Panc1 (cell line): ENCODE measurements at regions not wholly inside any gene's neighbourhood (a gene's known extent, or its start where the extent isn't known, plus 50 kb on each side); places are given as distances from the start of the nearest gene placed in this dataset.

ENCODE experiments used
- ATAC-seq: fragments of 200-7000 bp; cut with Tn5 transposase; 2 replicates; pipeline ENCODE4 v1.9.1; 2020; ENCODE audit warnings: mild to moderate bottlenecking, moderate library complexity
- BruUV-seq: library from RNA; stranded (reverse); fragments of 400-500 nt; replicated peaks from 2 replicates; lab custom pipeline; 2021; lab: Mats Ljungman, UMichigan
- CTCF ChIA-PET: fragments of 300-600 bp; sonication (Branson Sonifier 250); formaldehyde crosslinking; loops from one replicate; lab custom pipeline; 2022; ENCODE audit warnings: antibody characterized with exemption; lab: Charles Lee
- POLR2A ChIA-PET: fragments of 300-600 bp; sonication (Branson Sonifier 250); formaldehyde crosslinking; loops from one replicate; lab custom pipeline; 2022; ENCODE audit warnings: antibody characterized with exemption; lab: Charles Lee
- DNase-seq: peaks from one replicate; pipeline ENCODE4 v3.0.0-alpha.2; 2010; ENCODE audit warnings: low read depth, low spot score
- H3K27ac ChIP-seq: 2 replicates; pipeline ENCODE4 v1.5.1; 2011; ENCODE audit warnings: mild to moderate bottlenecking, low read length, inconsistent platforms
- H3K27me3 ChIP-seq: fragments of 200-500 bp; sonication (Bioruptor generic); 2 replicates; pipeline ENCODE4 v1.6.0; 2014; ENCODE audit warnings: low read length, inconsistent platforms; ENCODE audit not compliant: control insufficient read depth, insufficient read depth
- H3K36me3 ChIP-seq: fragments of 200-500 bp; sonication (Bioruptor generic); 2 replicates; pipeline ENCODE4 v1.5.1; 2014; ENCODE audit warnings: inconsistent platforms, mild to moderate bottlenecking, low read length, moderate library complexity; ENCODE audit not compliant: control insufficient read depth, insufficient read depth
- H3K4me1 ChIP-seq: 2 replicates; pipeline ENCODE4 v1.5.1; 2011; ENCODE audit warnings: inconsistent platforms, mild to moderate bottlenecking, low read length, moderate library complexity; ENCODE audit not compliant: control insufficient read depth, insufficient read depth
- H3K4me3 ChIP-seq, 2 experiments: 2 replicates each; pipeline ENCODE4 v1.5.1; 2011 to 2012; ENCODE audit warnings: low read depth in 2 of 2, low read length in 2 of 2, mild to moderate bottlenecking in 2 of 2, inconsistent platforms in 1 of 2, moderate library complexity in 1 of 2
- H3K9me3 ChIP-seq: fragments of 200-500 bp; sonication (Bioruptor generic); 2 replicates; pipeline ENCODE4 v1.5.1; 2014; ENCODE audit warnings: low read depth, mild to moderate bottlenecking, inconsistent platforms, low read length, moderate library complexity; ENCODE audit not compliant: control insufficient read depth, insufficient read depth
- POLR2AphosphoS5 ChIP-seq: IDR thresholded peaks from 2 replicates; pipeline ENCODE4 v1.6.1; 2012; ENCODE audit warnings: mild to moderate bottlenecking, low read depth, low read length, moderate library complexity
- SIN3A ChIP-seq: IDR thresholded peaks from 2 replicates; pipeline ENCODE4 v1.6.1; 2012; ENCODE audit warnings: low read depth, mild to moderate bottlenecking, low read length, moderate library complexity, borderline replicate concordance; ENCODE audit not compliant: insufficient read depth
- TCF7L2 ChIP-seq: IDR thresholded peaks from 2 replicates; pipeline ENCODE4 v1.6.1; 2011; ENCODE audit warnings: mild to moderate bottlenecking, low read depth, low read length, inconsistent platforms
- in situ Hi-C: cut with HindIII; loops from 2 replicates; pipeline ENCODE4 v1.10.0; 2016; ENCODE audit warnings: low sequenced_read_pairs, low pct_unique_long_range_greater_than_20kb
- intact Hi-C: fragments of 100-400 bp; cut with micrococcal nuclease; formaldehyde crosslinking; loops from one replicate; pipeline ENCODE4 v1.10.0; 2022; ENCODE audit not compliant: unreplicated experiment
- TF ChIP-seq, protein P1 (sequence below): fragments of 450-650 bp; IDR thresholded peaks from 2 replicates; pipeline ENCODE4 v1.5.1; 2017; ENCODE audit warnings: mild to moderate bottlenecking
- TF ChIP-seq, protein P2 (sequence below), 2 experiments: IDR thresholded peaks; 2 replicates each; pipeline ENCODE4 v1.6.1; 2011 to 2012; ENCODE audit warnings: low read depth in 2 of 2, control low read depth in 1 of 2, low read length in 1 of 2, mild to moderate bottlenecking in 1 of 2, moderate library complexity in 1 of 2; ENCODE audit not compliant: insufficient read depth in 1 of 2

DNA sequence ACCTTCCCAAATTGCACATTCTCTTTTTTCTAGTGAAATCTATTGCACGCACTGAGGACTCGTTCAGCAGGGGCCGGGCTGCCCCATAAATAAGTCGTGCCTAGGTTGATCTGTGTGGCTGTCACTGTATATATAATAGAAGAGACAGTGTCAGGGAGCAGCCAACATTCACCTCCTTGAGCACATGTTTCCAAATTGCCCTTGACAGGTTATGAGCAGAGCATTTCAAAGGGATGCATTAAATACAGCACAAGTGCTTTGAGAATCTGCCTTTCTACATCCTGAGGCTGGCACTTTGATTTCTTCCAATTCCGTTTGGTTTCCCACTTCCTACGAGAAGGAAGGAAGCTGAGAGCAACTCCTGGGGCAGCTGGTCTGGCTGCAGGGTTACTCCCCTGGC lies 291.2 kb downstream of the NPIPA8 start:
- POLR2A ChIA-PET, result no interaction called here

DNA sequence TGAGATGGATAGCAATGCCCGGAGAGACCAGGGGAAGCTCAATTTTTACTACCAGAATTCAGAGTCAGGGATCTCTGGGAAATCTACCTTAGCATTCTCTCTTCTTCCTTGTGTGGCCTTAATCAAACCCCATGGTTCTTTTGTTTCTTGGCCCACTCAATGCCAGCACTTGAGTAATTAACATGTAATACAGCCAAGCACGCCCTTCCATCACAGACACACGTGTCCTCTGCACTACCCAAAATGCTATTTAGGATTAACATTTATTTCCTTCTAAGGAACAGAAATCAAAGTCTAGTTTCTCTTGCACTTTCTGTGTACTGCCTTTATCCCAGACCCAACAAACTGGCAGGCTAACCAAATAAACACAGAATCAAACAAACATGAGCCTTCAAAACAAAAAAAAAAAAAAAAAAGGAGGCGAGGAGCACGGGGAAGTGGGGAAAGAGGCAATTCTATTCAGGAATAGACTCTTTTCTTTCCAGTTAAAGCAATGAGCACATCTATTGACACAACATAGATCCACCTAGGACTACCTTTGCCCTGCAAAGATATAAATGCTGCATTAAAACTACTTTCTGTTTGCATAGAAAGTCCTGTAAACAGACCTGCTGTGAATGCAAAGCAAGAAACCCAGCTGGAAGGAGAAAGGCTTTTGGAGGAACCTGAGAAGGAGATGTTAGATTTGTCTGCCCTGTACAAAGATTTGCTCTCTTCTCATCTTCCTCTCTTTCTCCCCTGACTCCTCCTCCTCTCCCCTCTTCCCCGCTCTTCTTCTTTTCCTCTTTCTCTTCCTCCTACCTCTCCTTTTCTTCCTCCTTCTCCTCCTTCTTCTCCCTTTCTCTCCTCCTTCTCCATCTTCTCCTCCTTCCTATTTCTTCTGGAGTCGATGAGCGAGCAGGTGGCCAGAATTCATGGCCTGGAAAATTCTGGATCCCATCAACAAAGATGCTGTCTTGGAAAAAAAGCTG lies 294.4 kb downstream of the NPIPA8 start:
- DNase-seq (no peak), ATAC-seq (no peak)
- TF ChIP-seq TCF7L2 (no peak), POLR2AphosphoS5 (no peak), SIN3A (no peak)
- TF ChIP-seq, protein P1, sequence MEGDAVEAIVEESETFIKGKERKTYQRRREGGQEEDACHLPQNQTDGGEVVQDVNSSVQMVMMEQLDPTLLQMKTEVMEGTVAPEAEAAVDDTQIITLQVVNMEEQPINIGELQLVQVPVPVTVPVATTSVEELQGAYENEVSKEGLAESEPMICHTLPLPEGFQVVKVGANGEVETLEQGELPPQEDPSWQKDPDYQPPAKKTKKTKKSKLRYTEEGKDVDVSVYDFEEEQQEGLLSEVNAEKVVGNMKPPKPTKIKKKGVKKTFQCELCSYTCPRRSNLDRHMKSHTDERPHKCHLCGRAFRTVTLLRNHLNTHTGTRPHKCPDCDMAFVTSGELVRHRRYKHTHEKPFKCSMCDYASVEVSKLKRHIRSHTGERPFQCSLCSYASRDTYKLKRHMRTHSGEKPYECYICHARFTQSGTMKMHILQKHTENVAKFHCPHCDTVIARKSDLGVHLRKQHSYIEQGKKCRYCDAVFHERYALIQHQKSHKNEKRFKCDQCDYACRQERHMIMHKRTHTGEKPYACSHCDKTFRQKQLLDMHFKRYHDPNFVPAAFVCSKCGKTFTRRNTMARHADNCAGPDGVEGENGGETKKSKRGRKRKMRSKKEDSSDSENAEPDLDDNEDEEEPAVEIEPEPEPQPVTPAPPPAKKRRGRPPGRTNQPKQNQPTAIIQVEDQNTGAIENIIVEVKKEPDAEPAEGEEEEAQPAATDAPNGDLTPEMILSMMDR, result no peak
- TF ChIP-seq, protein P2, sequence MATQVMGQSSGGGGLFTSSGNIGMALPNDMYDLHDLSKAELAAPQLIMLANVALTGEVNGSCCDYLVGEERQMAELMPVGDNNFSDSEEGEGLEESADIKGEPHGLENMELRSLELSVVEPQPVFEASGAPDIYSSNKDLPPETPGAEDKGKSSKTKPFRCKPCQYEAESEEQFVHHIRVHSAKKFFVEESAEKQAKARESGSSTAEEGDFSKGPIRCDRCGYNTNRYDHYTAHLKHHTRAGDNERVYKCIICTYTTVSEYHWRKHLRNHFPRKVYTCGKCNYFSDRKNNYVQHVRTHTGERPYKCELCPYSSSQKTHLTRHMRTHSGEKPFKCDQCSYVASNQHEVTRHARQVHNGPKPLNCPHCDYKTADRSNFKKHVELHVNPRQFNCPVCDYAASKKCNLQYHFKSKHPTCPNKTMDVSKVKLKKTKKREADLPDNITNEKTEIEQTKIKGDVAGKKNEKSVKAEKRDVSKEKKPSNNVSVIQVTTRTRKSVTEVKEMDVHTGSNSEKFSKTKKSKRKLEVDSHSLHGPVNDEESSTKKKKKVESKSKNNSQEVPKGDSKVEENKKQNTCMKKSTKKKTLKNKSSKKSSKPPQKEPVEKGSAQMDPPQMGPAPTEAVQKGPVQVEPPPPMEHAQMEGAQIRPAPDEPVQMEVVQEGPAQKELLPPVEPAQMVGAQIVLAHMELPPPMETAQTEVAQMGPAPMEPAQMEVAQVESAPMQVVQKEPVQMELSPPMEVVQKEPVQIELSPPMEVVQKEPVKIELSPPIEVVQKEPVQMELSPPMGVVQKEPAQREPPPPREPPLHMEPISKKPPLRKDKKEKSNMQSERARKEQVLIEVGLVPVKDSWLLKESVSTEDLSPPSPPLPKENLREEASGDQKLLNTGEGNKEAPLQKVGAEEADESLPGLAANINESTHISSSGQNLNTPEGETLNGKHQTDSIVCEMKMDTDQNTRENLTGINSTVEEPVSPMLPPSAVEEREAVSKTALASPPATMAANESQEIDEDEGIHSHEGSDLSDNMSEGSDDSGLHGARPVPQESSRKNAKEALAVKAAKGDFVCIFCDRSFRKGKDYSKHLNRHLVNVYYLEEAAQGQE (IDR thresholded peaks at IDR 0.05; ENCODE audit: insufficient read depth in 1 of 2, low read depth in 2 of 2, low read length in 1 of 2), result no peak
- BruUV-seq, result no TSS peak
- ChIA-PET POLR2A (no interaction called here), CTCF (no interaction called here)
- Histone ChIP-seq H3K4me3 (no peak overlapping the region), H3K9me3 (no peaks in the 10 kb centered on the region), H3K27ac (no peak overlapping the region), H3K4me1 (no peaks in the 10 kb centered on the region), H3K27me3 (no peaks in the 10 kb centered on the region), H3K36me3 (no peaks in the 10 kb centered on the region)
- intact Hi-C loops (no loop called here), in situ Hi-C loops (no loop called here)

More for the DNA sequence above, 291.2 kb downstream of the NPIPA8 start:
- no peaks in the 10 kb centered on the region for H3K9me3 ChIP-seq
- in situ Hi-C loops, result no loop called here
- intact Hi-C loops, result no loop called here
- H3K36me3 ChIP-seq, result no peaks in the 10 kb centered on the region
- no peaks in the 10 kb centered on the region for H3K27me3 ChIP-seq
- CTCF ChIA-PET, result no interaction called here
- H3K27ac ChIP-seq, result no peak overlapping the region
- DNase-seq, result no peak
- TF ChIP-seq, protein P2 (IDR thresholded peaks at IDR 0.05; ENCODE audit: insufficient read depth in 1 of 2, low read depth in 2 of 2, low read length in 1 of 2), result no peak
- TF ChIP-seq TCF7L2, result no peak
- no peak for TF ChIP-seq SIN3A
- no peak for TF ChIP-seq POLR2AphosphoS5
- TF ChIP-seq, protein P1, result no peak
- no peak for ATAC-seq
- BruUV-seq, result no TSS peak
- H3K4me1 ChIP-seq, result no peaks in the 10 kb centered on the region
- H3K4me3 ChIP-seq, result no peak overlapping the region
